Limb (tissue), 2 donors: ENCODE measurements at regions not wholly inside any gene's neighbourhood (a gene's known extent, or its start where the extent isn't known, plus 50 kb on each side); places are given as distances from the start of the nearest gene placed in this dataset.

Experiments used
- DNase-seq, 2 donors: peaks; one replicate each; pipeline ENCODE4 v3.0.0-alpha.2; 2016; ENCODE audit errors: extremely low spot score in 2 of 2

GRCh38 chr17:72208832-72209231 is 88.0 kb downstream of the SOX9 start:
- no peak for DNase-seq

- no peak for DNase-seq
Measured at GRCh38 chr17:72212041-72212440, 91.2 kb downstream of the SOX9 start.

GRCh38 chr17:72215490-72215889 is 94.7 kb downstream of the SOX9 start:
- DNase-seq, result no peak

DNA sequence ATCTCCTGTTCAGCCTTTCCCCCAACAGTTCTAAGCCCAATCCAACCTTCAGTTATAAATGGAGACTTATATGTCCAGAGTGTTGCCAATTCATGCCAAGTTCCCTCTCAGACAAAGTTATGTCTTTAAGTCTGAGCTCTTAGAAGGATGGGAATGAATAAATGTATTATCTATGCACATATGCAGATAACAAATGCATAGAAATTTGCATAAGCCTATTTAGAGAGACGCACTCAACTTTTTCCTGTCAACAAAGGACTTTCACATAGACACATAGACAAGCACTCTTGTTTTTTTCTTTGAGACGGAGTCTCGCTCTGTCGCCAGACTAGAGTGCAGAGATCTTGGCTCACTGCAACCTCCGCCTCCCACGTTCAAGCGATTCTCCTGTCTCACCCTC is 95.1 kb downstream of the SOX9 start:
- no peak for DNase-seq

GRCh38 chr17:72219137-72219823 is 98.5 kb downstream of the SOX9 start:
- DNase-seq, result peak in 1 of 2 donors; percentile 57

DNA sequence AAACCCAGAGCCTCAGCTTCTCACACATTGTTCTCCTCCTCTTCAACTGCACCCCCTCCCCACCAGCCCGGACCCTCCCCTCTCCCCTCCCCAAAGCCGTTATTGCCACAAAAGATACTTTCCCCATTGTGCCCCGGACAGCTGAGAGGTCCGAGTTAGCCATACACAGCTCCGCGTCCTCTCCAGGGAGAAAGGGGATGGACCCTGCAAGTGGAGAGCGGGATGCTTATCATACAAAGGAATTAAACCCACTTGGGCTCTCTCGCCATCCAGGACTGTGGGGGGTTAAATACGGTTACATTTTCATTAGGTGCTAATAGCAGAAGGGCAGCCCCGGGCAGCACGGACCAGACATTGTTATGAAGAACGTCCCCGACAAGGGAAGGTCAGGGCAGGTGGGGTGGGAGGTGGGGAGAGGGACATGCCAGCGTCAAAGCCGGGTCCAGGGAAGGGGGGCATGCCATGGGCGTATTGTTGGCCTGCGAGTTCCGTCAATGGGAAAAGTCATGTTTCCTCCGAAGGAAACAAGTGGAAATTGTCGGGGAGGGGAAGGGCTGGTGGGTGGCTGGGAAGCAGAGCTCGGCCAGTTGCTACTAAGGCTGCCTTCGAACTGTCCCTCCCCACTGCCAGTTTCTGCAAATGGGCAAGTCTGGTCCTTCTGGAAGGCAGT is 99.1 kb downstream of the SOX9 start:
- peak in 1 of 2 donors; percentile 36 for DNase-seq

- DNase-seq, result no peak
Measured at GRCh38 chr17:72222661-72223380, 102.0 kb downstream of the SOX9 start.

- DNase-seq, result no peak
Measured at GRCh38 chr17:72223866-72224291, 103.1 kb downstream of the SOX9 start.

- DNase-seq, result no peak
Measured at GRCh38 chr17:72226322-72226721, 105.5 kb downstream of the SOX9 start.

DNA sequence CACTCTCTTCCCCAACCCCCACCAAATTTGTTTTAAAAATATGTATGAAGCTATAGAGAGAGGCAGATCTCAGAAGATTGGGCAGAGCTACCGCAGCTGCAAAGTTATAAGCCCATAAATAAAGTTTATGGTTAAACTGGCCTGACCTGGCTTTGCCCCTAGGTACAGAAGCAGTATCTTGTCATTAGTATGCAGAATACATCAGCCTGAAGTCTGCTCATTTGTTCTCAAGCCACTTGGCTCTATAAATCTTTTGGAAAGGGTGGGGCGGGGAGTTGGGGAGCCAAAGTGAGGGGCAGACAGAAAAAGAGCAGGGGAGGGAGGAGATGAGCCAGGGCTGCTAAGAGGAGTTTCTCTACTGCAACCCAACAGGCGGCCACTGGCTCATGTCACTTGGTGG is 113.2 kb downstream of the SOX9 start:
- no peak for DNase-seq

- DNase-seq, result no peak
Measured at GRCh38 chr17:72234985-72235384, 114.2 kb downstream of the SOX9 start.

DNA sequence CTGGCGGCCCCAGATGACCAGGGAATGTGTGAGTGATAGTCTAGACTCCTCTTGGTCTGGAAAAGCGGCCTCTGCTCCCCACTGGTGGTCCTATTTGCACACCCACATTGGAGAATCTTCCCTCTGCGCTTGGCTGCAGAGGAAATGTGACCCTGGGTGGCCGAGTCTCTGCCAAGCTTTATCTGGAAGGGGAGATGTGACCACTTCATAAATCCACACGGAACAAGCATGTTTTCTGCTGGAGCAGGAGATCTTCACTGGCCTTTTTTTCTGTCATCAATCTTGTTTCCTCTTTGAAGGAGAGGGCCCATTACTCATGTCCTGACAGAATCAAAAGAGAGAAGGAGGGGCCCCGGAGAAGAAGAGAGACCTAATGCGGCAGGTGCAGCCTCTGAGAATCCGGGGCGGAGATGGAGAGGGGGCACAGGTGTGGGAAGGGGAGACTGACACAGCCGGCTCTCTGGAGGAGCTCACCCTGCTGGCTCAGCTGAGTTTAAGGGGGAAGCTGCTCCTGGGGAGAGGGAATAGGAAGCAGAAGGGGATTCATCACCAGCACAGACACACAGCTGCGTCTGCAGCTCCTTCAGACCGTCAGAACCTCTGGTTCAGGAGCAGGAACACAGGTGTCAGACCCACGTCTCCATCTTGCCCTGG is 116.3 kb downstream of the SOX9 start:
- DNase-seq, result peak in 1 of 2 donors; percentile 38

GRCh38 chr17:72238157-72238673 is 117.4 kb downstream of the SOX9 start:
- DNase-seq, result no peak

- DNase-seq, result no peak
Measured at GRCh38 chr17:72239548-72239947, 118.7 kb downstream of the SOX9 start.

GRCh38 chr17:72240333-72240732 is 119.5 kb downstream of the SOX9 start:
- DNase-seq, result no peak

GRCh38 chr17:72244494-72244893 is 123.7 kb downstream of the SOX9 start:
- DNase-seq, result no peak

DNA sequence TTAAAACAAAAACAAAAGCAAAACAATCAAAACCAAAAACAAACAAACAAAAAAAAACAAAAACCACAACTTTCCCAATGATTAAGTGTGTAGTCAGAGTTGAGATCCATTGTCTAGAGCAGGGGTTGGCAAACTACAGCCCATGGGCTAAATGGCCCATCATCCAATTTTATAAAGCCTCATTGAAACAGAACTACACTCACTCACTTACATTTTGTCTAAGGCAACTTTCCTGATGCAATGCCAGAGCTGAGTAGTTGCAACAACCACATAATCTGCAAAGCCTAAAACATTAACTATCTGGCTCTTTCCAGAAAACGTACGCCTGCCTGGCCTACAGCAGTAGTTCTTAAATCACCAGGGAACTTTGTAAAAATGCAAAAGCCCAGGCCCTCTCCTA is 124.1 kb downstream of the SOX9 start:
- no peak for DNase-seq

GRCh38 chr17:72249441-72249840 is 128.6 kb downstream of the SOX9 start:
- no peak for DNase-seq

DNA sequence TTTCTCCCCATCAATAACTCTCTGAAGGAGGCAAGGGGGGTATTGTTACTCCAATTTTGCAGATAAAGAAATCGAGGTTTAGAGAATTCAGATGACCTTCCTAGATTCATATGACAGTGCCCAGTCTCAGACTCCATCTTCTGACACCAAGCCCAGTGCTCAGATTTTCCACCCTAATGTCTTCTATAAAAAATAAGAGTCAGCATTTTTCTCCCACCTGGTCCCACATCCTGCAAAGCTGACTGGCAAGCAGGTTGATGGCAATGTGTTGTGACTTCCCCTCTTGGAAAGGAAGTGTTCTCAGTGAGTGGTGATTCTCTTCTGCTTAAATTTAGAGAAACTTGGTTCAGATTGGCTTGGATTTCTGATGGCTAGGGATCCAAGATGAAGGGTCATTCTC is 129.4 kb downstream of the SOX9 start:
- no peak for DNase-seq

DNA sequence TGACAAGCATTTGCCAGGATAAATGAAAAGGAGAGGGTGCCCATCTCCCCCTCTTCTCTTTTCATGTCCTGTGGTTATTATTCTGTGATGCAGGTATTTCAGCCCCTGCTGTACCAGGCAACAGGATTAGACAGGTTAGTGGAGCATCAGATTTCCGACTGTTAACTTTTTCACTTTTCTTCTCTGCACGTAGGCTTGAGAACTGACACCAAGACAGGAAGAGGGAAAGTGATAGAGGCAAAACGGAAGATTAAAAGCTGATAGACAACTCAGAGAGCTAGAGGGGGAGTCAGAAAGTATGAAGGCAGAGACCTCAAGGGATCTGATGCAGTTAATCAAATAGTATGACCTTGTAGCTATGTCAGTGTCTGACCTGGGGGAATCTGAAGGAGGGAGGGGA is 132.8 kb downstream of the SOX9 start:
- DNase-seq, result no peak

GRCh38 chr17:72254808-72255449 is 134.1 kb downstream of the SOX9 start:
- DNase-seq, result no peak
